Epithelial cell of esophagus (primary cell): ENCODE measurements at regions not wholly inside any gene's neighbourhood (a gene's known extent, or its start where the extent isn't known, plus 50 kb on each side); places are given as distances from the start of the nearest gene placed in this dataset.

Source experiments
- DNase-seq: peaks from one replicate; pipeline ENCODE4 v3.0.0; 2010; ENCODE audit warnings: low read depth
- H3K4me3 ChIP-seq: 2 replicates; pipeline ENCODE4 v1.5.1; 2011; ENCODE audit warnings: mild to moderate bottlenecking, low read length, control low read depth
- TF ChIP-seq, protein P1 (sequence below): IDR thresholded peaks from 2 replicates; pipeline ENCODE4 v1.5.1; 2011; ENCODE audit warnings: low read depth, mild to moderate bottlenecking, low read length, control low read depth, inconsistent platforms; ENCODE audit not compliant: insufficient read depth; ENCODE audit errors: missing control alignments

DNA sequence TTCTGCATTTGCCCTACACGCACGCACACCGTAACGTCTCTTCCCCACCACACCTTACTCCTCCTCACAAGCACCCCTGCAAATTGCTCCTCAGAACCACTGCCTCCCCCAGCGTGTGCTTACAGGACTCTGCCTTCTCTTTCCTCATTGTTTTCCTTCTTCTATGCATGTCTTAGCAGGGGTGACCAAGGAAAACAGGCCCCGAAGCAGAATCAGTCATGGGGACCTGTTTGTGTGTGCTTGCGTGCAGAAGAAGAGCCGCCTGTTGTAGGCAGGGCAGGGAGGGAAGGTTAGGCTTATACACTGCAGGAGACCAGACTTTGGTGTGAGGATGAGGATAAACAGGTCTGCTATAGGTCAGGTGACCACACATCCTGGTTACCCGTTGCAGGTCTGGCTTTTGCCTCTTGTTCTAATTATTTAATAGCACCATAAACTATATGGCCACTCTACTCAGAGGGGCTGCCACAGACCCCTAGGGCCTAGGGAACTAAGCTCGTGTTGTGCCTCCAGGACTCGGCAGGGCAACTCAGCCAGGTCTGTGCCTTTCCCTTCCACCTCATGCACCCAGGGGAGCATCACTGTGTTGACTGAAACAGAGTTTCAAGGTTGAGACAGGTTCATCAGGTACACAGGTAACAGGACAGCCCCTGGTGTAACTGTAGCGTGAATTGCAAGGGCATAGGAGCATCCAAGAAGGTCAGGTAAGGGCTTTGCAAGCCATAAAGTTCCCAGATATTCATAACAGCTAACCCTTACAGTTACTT, 60.8 kb upstream of the EPS8L3 start:
- TF ChIP-seq, protein P1, sequence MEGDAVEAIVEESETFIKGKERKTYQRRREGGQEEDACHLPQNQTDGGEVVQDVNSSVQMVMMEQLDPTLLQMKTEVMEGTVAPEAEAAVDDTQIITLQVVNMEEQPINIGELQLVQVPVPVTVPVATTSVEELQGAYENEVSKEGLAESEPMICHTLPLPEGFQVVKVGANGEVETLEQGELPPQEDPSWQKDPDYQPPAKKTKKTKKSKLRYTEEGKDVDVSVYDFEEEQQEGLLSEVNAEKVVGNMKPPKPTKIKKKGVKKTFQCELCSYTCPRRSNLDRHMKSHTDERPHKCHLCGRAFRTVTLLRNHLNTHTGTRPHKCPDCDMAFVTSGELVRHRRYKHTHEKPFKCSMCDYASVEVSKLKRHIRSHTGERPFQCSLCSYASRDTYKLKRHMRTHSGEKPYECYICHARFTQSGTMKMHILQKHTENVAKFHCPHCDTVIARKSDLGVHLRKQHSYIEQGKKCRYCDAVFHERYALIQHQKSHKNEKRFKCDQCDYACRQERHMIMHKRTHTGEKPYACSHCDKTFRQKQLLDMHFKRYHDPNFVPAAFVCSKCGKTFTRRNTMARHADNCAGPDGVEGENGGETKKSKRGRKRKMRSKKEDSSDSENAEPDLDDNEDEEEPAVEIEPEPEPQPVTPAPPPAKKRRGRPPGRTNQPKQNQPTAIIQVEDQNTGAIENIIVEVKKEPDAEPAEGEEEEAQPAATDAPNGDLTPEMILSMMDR = no peak
- DNase-seq = peak; percentile 67
- no peak overlapping the region for H3K4me3 ChIP-seq

DNA sequence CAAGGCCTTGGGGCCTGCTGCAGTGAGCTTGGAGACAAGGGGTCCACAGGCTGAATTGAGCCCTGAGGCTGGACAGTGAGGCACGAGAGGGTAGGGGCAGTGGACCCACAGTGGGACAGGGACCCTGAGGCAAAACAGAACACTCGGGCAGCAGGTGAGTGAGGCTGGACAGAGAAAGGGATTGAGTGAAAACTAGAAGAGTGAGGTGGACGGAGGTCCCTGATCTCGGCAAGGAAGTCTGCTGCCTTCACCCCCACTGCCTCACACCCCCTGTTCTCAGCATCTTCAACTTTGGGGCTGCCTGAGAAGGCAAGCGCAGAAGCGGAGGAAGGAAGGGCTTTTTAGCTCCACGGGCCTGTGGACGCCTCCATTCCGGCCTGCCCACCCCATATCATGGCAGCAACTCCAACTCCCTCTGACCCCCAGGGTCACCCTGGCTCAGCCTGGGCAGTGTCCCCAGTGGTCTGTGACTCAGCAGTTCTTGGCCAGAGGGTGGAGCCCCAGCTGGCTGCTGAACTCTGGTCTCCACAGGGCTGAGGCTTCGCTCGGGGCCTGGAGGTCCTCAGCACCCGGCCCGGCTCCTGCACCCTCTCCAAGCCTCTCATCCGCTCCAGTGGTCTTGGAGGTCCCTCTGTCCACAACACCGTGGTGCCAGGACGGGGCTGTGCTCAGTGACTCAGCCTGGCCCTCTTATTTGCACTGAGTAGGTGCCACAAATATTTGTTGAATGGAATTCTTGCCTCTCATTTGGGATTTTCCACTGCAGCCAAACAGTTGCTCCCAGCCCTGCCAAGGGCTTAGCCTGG, 60.0 kb upstream of the EPS8L3 start:
- TF ChIP-seq, protein P1 = no peak
- no peak for DNase-seq

DNA sequence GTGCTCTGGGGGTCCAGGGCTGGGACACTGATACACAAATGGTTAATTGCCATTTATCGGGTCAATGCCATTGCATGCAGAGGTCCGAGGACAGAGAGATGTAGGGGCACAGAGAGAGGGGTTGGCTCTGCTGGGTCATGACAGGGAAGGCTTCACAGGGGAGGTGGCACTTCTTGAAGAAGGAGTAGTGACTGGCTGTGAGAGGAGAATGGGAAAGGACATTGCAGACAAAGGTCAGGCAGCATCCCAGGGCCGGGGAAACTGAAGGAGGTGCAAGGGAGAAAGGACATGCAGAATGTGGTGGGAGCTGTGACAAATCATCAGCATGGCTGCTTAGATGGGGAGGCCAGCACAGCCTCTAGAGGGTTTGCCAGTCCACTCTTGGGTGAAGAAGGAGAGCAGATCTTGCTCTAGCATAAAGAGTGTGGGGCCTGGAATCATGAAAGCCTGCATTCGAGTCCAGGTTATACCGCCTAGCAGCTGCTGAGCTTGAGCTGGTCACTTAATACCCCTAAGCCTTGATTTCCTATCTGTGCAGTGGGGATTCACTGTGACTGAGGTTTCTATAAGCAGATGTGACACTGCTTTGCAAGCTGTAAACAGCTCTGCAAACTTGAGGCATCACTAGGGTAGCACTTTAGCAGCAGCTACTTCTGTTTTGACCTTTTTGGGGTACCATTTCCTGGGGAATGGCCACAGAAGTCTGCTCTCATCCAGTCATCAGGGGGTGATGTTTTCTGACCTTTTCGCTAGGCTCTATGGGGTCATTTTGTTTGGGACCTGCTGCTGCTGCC, 59.2 kb upstream of the EPS8L3 start:
- TF ChIP-seq, protein P1 = no peak
- no peak for DNase-seq
- no peak overlapping the region for H3K4me3 ChIP-seq

More for the DNA sequence above, 60.0 kb upstream of the EPS8L3 start:
- H3K4me3 ChIP-seq = no peak overlapping the region

DNA sequence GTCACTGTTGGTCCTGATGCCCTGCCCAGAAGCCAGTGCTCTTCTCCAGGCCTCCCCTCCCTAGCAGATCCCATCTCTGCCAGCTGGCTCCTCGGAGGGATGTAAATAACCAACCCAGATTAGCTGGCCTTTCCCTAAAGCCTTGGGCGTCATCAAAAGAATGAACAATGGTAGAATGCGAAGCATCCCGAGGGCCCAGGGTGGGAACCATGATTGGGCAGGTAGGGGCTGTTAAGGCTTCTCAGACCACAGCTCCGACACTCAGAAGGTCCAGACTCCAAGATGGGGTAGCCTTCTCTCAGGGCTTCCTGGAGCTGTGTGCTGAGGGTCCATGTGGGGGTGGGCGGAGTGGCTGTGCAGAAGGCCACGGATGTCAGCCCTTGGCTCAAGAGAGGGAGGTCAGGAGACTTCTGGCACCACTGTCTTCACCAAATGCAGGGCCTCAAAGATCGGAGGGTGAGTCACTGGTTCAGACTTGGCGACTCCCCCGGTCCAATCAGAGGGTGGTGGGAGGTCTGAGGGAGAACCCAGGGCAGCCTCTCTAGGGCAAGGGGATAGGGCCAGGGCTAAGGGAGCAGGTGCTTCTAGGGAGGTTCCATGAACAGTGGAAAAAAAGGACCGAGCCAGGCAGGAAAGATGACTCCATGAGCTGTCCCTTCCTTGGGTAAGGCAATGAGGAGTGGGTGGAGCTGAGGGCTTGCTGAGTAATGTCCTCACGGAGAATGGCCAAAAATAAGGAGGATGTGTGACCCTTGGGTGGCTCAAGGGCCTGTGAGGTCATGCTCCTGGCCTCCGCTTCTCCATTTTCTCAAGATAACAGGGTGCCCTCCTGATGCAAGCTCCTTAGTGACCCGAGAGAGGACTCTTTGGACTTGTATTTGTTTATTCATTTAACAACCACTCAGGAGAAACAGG, 58.4 kb upstream of the EPS8L3 start:
- no peak overlapping the region for H3K4me3 ChIP-seq
- TF ChIP-seq, protein P1 = no peak
- DNase-seq = peak; percentile 68

DNA sequence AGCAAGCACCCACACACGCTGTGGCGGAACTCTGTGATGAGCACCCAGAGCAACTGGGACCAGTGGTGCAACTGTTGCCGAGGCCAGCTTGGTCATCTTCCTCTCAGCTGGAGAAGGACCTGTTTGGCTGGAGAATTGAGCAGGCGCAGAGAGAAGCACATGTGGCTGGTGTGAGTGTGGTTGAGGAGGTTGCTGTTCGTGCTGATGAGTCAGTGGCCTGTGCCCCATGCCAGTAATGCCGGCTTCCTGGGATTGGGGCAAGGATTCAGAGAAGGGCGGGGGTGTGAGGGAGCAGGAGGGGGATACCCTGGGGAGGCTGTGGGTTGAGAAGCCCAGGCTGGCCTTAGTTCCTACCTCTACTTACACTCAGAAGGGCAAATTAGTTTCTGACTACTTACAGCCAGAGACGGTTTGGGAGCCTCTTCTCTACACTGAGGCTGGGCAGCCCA, 57.5 kb upstream of the EPS8L3 start:
- TF ChIP-seq, protein P1 = no peak
- peak; percentile 93 for DNase-seq
- no peak overlapping the region for H3K4me3 ChIP-seq

DNA sequence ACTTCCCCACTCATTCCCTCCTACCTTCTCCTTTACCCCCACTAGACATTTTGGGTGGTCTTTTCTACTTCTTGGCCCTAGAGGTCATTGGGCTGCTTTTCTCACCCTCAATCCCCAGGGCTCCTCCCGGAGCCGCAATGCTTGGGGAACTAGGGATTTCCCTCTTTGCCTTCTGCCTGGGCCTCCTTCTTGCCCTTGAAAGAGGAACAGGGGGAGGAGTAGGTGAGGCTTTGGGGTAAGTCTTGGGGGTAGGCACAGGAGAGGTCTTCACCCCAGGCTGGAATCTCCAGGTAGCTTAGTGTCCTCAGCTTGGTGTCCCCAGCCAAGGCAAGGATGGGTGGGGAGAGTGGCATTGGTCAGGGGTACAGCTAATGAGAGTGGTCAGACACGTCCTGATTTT, 56.2 kb upstream of the EPS8L3 start:
- H3K4me3 ChIP-seq = no peak overlapping the region
- TF ChIP-seq, protein P1 = no peak
- no peak for DNase-seq
